Common myeloid progenitor, CD34-positive (primary cell): ENCODE measurements at regions not wholly inside any gene's neighbourhood (a gene's known extent, or its start where the extent isn't known, plus 50 kb on each side); places are given as distances from the start of the nearest gene placed in this dataset.

Source experiments
- CTCF ChIA-PET: fragments of 350-600 bp; sonication (Branson Sonifier 250); formaldehyde crosslinking; loops from one replicate; lab custom pipeline; 2021; ENCODE audit warnings: antibody characterized with exemption; lab: Charles Lee
- POLR2A ChIA-PET: fragments of 350-600 bp; sonication (Branson Sonifier 250); formaldehyde crosslinking; loops from one replicate; lab custom pipeline; 2021; ENCODE audit warnings: antibody characterized with exemption; lab: Charles Lee
- DNase-seq, 3 donors: peaks; one replicate each; pipeline versions ENCODE4 v3.0.0 to v3.0.0-alpha.2; 2013
- H3K27ac ChIP-seq, 2 experiments: 1 replicate in 1 of 2; 2 replicates in 1 of 2; pipeline ENCODE4 v1.7.0; 2013; ENCODE audit warnings: inconsistent platforms in 2 of 2, low read length in 2 of 2, mild to moderate bottlenecking in 2 of 2, low read depth in 1 of 2, moderate library complexity in 1 of 2; ENCODE audit not compliant: severe bottlenecking in 2 of 2, insufficient read depth in 1 of 2, poor library complexity in 1 of 2
- H3K27me3 ChIP-seq, 5 experiments: replicated peaks in 2 of 5; 1 replicate in 3 of 5; 2 replicates in 2 of 5; pipeline versions ENCODE4 v1.6.1 to v1.7.0; 2013; ENCODE audit warnings: low read length in 4 of 5, mild to moderate bottlenecking in 2 of 5, moderate library complexity in 2 of 5, inconsistent platforms in 1 of 5; ENCODE audit not compliant: insufficient read depth in 5 of 5, control insufficient read depth in 4 of 5
- H3K36me3 ChIP-seq, 4 experiments: 1 replicate in 2 of 4; 2 replicates in 2 of 4; pipeline versions ENCODE4 v1.6.1 to v1.7.0; 2013; ENCODE audit warnings: low read length in 3 of 4, control low read depth in 1 of 4, mild to moderate bottlenecking in 1 of 4; ENCODE audit not compliant: control insufficient read depth in 4 of 4, insufficient read depth in 4 of 4
- H3K4me1 ChIP-seq, 4 experiments: 1 replicate in 3 of 4; 2 replicates in 1 of 4; pipeline versions ENCODE4 v1.6.1 to v1.7.1; 2013; ENCODE audit warnings: low read length in 3 of 4, mild to moderate bottlenecking in 3 of 4, control low read depth in 1 of 4, inconsistent platforms in 1 of 4, moderate library complexity in 1 of 4; ENCODE audit not compliant: control insufficient read depth in 4 of 4, insufficient read depth in 4 of 4; ENCODE audit errors: control extremely low read depth in 1 of 4
- H3K4me3 ChIP-seq, 7 experiments: 1 replicate in 4 of 7; 2 replicates in 3 of 7; pipeline versions ENCODE4 v1.5.1 to v1.7.0; 2013; ENCODE audit warnings: mild to moderate bottlenecking in 7 of 7, low read length in 6 of 7, moderate library complexity in 6 of 7, inconsistent platforms in 2 of 7, low read depth in 2 of 7, control low read depth in 1 of 7; ENCODE audit not compliant: insufficient read depth in 4 of 7, control insufficient read depth in 1 of 7; ENCODE audit errors: extremely low read depth in 1 of 7
- H3K9me3 ChIP-seq, 5 experiments: 1 replicate in 4 of 5; 2 replicates in 1 of 5; pipeline versions ENCODE4 v1.6.1 to v1.7.1; 2013; ENCODE audit warnings: low read length in 4 of 5, mild to moderate bottlenecking in 2 of 5, inconsistent platforms in 1 of 5, low read depth in 1 of 5, moderate library complexity in 1 of 5; ENCODE audit not compliant: control insufficient read depth in 4 of 5, insufficient read depth in 2 of 5; ENCODE audit errors: control extremely low read depth in 1 of 5
- WGBS: methylation state at CpG from one replicate; pipeline ENCODE4 v1.1.5; 2013; ENCODE audit not compliant: insufficient coverage; 5-methylcytosine and 5-hydroxymethylcytosine counted together

GRCh38 chr2:74745766-74746165, 88.2 kb upstream of the HK2 start:
- Histone ChIP-seq H3K4me1 (peaks cover 0 to 3% (median 0%) of the 10 kb centered on the region in 4 experiments), H3K36me3 (no peaks in the 10 kb centered on the region), H3K27ac (no peak overlapping the region), H3K4me3 (no peak overlapping the region), H3K27me3 (peaks cover 0 to 1% (median 0%) of the 10 kb centered on the region in 5 experiments), H3K9me3 (no peaks in the 10 kb centered on the region)
- DNase-seq: no peak
- 99% methylated on average over 8 of the region's 8 CpGs for WGBS
- ChIA-PET POLR2A (no interaction called here), CTCF (interaction anchor here (0.8 kb wide), 1 partner anchor 14 kb away, joined by 3 read pairs; no protein-coding TSS in a partner anchor)

GRCh38 chr2:74746480-74746879, 87.4 kb upstream of the HK2 start:
- WGBS: 100% methylated on average over 1 of the region's 2 CpGs
- H3K9me3 ChIP-seq: no peaks in the 10 kb centered on the region
- no peaks in the 10 kb centered on the region for H3K36me3 ChIP-seq
- no peak overlapping the region for H3K4me3 ChIP-seq
- no peak for DNase-seq
- H3K4me1 ChIP-seq: peaks cover 0 to 1% (median 0%) of the 10 kb centered on the region in 4 experiments
- ChIA-PET CTCF (no interaction called here), POLR2A (no interaction called here)
- H3K27me3 ChIP-seq: peaks cover 0 to 1% (median 0%) of the 10 kb centered on the region in 5 experiments
- H3K27ac ChIP-seq: no peak overlapping the region

- POLR2A ChIA-PET: no interaction called here
- 93% methylated on average over 5 of the region's 7 CpGs for WGBS
Measured at GRCh38 chr2:74747411-74748080, 86.4 kb upstream of the HK2 start.

GRCh38 chr2:74748665-74749064, 85.3 kb upstream of the HK2 start:
- Histone ChIP-seq H3K36me3 (no peaks in the 10 kb centered on the region), H3K27ac (no peak overlapping the region), H3K9me3 (no peaks in the 10 kb centered on the region), H3K4me1 (no peaks in the 10 kb centered on the region), H3K27me3 (peaks cover 0 to 1% (median 0%) of the 10 kb centered on the region in 5 experiments), H3K4me3 (no peak overlapping the region)
- ChIA-PET POLR2A (no interaction called here), CTCF (interaction anchor here (1.3 kb wide), 1 partner anchor 127 kb away, joined by 4 read pairs; no protein-coding TSS in a partner anchor)
- WGBS: no CpG with 5 or more reads among the region's 3 CpGs
- DNase-seq: no peak

More at GRCh38 chr2:74747411-74748080, 86.4 kb upstream of the HK2 start:
- Histone ChIP-seq H3K36me3 (no peaks in the 10 kb centered on the region), H3K4me1 (no peaks in the 10 kb centered on the region), H3K27me3 (peaks cover 0 to 1% (median 0%) of the 10 kb centered on the region in 5 experiments), H3K4me3 (no peak overlapping the region), H3K27ac (no peak overlapping the region), H3K9me3 (no peaks in the 10 kb centered on the region)
- no peak for DNase-seq
- CTCF ChIA-PET: no interaction called here

GRCh38 chr2:74749432-74749831, 84.5 kb upstream of the HK2 start:
- 100% methylated on average over 2 of the region's 3 CpGs for WGBS
- no peak for DNase-seq
- no peaks in the 10 kb centered on the region for H3K4me1 ChIP-seq
- H3K36me3 ChIP-seq: no peaks in the 10 kb centered on the region
- H3K27ac ChIP-seq: no peak overlapping the region
- ChIA-PET CTCF (interaction anchor here (1.0 to 1.3 kb wide), 2 partner anchors 88 to 127 kb away, joined by 4 to 6 read pairs; no protein-coding TSS in a partner anchor), POLR2A (no interaction called here)
- peaks cover 0 to 1% (median 0%) of the 10 kb centered on the region in 5 experiments for H3K27me3 ChIP-seq
- H3K9me3 ChIP-seq: no peaks in the 10 kb centered on the region
- no peak overlapping the region for H3K4me3 ChIP-seq

- ChIA-PET POLR2A (no interaction called here), CTCF (interaction anchor here (0.8 to 1.9 kb wide), 7 partner anchors 9 to 122 kb away, joined by 3 to 9 read pairs (median 5); no protein-coding TSS in a partner anchor)
- no peaks in the 10 kb centered on the region for H3K36me3 ChIP-seq
- H3K4me3 ChIP-seq: no peak overlapping the region
- H3K27ac ChIP-seq: no peak overlapping the region
- DNase-seq: no peak
- no peaks in the 10 kb centered on the region for H3K27me3 ChIP-seq
- H3K4me1 ChIP-seq: no peaks in the 10 kb centered on the region
- H3K9me3 ChIP-seq: peaks cover 0 to 14% (median 6%) of the 10 kb centered on the region in 5 experiments
- WGBS: 93% methylated on average over 3 of the region's 4 CpGs
Measured at GRCh38 chr2:74751981-74752851, 81.7 kb upstream of the HK2 start.
